ENCODE measurements at regions not wholly inside any gene's neighbourhood (a gene's known extent, or its start where the extent isn't known, plus 50 kb on each side); places are given as distances from the start of the nearest gene placed in this dataset.

GRCh38 chr1:106047210-106047609 is 1009.3 kb upstream of the PRMT6 start:
- H3K36me3 Mint-ChIP-seq (ENCODE audit: low read depth), result no peaks in the 10 kb centered on the region
- CTCF ChIA-PET, result no interaction called here
- no peaks in the 10 kb centered on the region for H3K27me3 Mint-ChIP-seq
- ATAC-seq (ENCODE audit: low read depth) (no peak), DNase-seq (no peak)
- peaks cover 4% of the 10 kb centered on the region for H3K9me3 Mint-ChIP-seq
- no peaks in the 10 kb centered on the region for H3K4me1 Mint-ChIP-seq
- no peak overlapping the region for H3K4me3 Mint-ChIP-seq
- no peak overlapping the region for H3K27ac Mint-ChIP-seq
- intact Hi-C loops (cut with micrococcal nuclease), result no loop called here
- no peak for TF ChIP-seq CTCF (IDR thresholded peaks at IDR 0.05)
- POLR2A ChIA-PET, result no interaction called here

GRCh38 chr1:106049595-106049994 is 1006.9 kb upstream of the PRMT6 start:
- POLR2A ChIA-PET, result no interaction called here
- H3K27ac Mint-ChIP-seq, result no peak overlapping the region

GRCh38 chr1:106055855-106056254 is 1000.6 kb upstream of the PRMT6 start:
- no peaks in the 10 kb centered on the region for H3K27me3 Mint-ChIP-seq
- intact Hi-C loops (cut with micrococcal nuclease), result no loop called here
- no peaks in the 10 kb centered on the region for H3K9me3 Mint-ChIP-seq
- DNase-seq, result no peak
- ChIA-PET CTCF (no interaction called here), POLR2A (no interaction called here)
- no peak for TF ChIP-seq CTCF (IDR thresholded peaks at IDR 0.05)
- H3K27ac Mint-ChIP-seq, result no peak overlapping the region
- ATAC-seq (ENCODE audit: low read depth), result no peak
- no peak overlapping the region for H3K4me3 Mint-ChIP-seq
- H3K4me1 Mint-ChIP-seq, result peaks cover 7% of the 10 kb centered on the region
- H3K36me3 Mint-ChIP-seq (ENCODE audit: low read depth), result no peaks in the 10 kb centered on the region

More at GRCh38 chr1:106049595-106049994, 1006.9 kb upstream of the PRMT6 start:
- no peaks in the 10 kb centered on the region for H3K36me3 Mint-ChIP-seq (ENCODE audit: low read depth)
- CTCF ChIA-PET, result no interaction called here
- no peak for DNase-seq
- no peaks in the 10 kb centered on the region for H3K9me3 Mint-ChIP-seq
- no peak for ATAC-seq (ENCODE audit: low read depth)
- H3K4me1 Mint-ChIP-seq, result no peaks in the 10 kb centered on the region
- no peak overlapping the region for H3K4me3 Mint-ChIP-seq
- no peaks in the 10 kb centered on the region for H3K27me3 Mint-ChIP-seq
- intact Hi-C loops (cut with micrococcal nuclease), result no loop called here
- no peak for TF ChIP-seq CTCF (IDR thresholded peaks at IDR 0.05)

GRCh38 chr1:106061586-106062495 is 994.6 kb upstream of the PRMT6 start:
- Mint-ChIP-seq H3K27ac (no peak overlapping the region), H3K27me3 (no peaks in the 10 kb centered on the region), H3K4me1 (no peaks in the 10 kb centered on the region), H3K9me3 (peaks cover 3% of the 10 kb centered on the region), H3K4me3 (no peak overlapping the region), H3K36me3 (ENCODE audit: low read depth) (no peaks in the 10 kb centered on the region)
- POLR2A ChIA-PET, result no interaction called here
- no peak for DNase-seq
- no peak for TF ChIP-seq CTCF (IDR thresholded peaks at IDR 0.05)
- CTCF ChIA-PET, result no interaction called here
- ATAC-seq (ENCODE audit: low read depth), result no peak
- intact Hi-C loops (cut with micrococcal nuclease), result no loop called here

GRCh38 chr1:106063510-106063909 is 993.0 kb upstream of the PRMT6 start:
- Mint-ChIP-seq H3K27me3 (no peaks in the 10 kb centered on the region), H3K36me3 (ENCODE audit: low read depth) (no peaks in the 10 kb centered on the region), H3K4me1 (no peaks in the 10 kb centered on the region), H3K9me3 (peaks cover 3% of the 10 kb centered on the region), H3K4me3 (no peak overlapping the region), H3K27ac (no peak overlapping the region)
- no peak for TF ChIP-seq CTCF (IDR thresholded peaks at IDR 0.05)
- no peak for ATAC-seq (ENCODE audit: low read depth)
- intact Hi-C loops (cut with micrococcal nuclease), result no loop called here
- ChIA-PET POLR2A (interaction anchor here (0.7 kb wide), 1 partner anchor 11 kb away, joined by 3 read pairs; no protein-coding TSS in a partner anchor), CTCF (no interaction called here)
- no peak for DNase-seq

Measured in activated B cell treated with CpG ODN at 0.5 μM for 24 hours (primary cell).